ENCODE measurements at regions not wholly inside any gene's neighbourhood (a gene's known extent, or its start where the extent isn't known, plus 50 kb on each side); places are given as distances from the start of the nearest gene placed in this dataset.
"Not testable (repeated sequence)": the region's sequence is repeated elsewhere in the genome, so short reads cannot be mapped to it uniquely, and the experiment has no call there.

- DNase-seq = no peak
Observed at GRCh38 chr16:87043231-87044031, 273.8 kb downstream of the C16orf95 start.

DNA sequence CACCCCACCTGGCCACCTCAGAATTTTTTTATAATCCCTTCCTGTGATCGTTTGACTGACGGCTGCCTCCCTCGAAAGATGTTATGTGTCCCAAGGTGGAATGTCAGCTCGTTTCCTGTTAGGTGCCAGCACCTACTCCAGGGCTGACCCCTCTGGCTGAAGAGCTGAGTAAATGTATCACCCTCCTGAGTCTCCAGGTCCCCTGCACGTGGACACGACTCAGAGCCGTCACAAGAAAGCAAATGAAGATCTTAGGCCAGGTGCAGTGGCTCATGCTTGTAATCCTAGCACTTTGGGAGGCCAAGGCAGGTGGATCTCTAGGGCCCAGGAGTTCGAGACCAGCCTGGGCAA is 273.2 kb downstream of the C16orf95 start:
- DNase-seq = no peak

DNA sequence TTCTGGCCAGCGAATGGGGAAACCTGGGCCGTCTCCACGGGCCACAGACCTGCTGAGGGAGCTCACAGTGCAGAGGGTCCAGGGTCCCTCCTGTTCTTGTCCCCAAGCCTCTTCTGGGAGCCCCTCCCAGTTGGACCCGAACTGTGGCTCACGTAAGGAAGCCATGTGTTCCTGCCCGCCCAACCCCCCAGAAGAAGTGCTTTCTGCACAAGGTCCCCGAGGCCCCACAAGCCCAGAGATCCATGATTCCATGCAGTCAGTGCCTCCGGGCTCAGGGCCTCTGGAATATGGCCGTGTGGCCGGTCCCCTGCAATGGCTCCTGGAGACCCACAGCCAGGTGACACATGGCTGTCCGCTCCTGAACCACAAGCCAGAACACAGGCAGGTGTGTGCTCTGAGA is 272.4 kb downstream of the C16orf95 start:
- no peak for DNase-seq

GRCh38 chr16:87045466-87046216 is 271.6 kb downstream of the C16orf95 start:
- no peak for DNase-seq

DNA sequence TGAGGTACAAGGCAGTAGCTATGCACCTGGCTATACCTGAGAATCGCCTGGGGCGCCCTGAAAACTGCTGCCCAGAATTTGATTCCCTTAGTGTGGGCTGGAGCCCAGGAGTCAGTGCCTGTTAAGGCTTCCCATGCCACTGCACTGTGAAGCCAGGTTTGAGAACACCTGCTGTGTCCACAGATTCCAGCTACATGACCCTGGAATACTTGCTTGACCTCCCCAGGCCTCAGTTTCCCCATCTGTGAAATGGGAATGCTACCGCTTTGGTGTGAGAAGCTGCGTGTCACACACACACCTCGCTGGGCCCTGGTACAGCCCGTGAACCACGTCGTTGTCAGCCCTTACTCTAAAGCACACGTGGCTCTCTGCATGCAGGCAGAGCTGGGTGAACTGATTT is 271.0 kb downstream of the C16orf95 start:
- no peak for DNase-seq

- no peak for DNase-seq
Observed at GRCh38 chr16:87047221-87048037, 269.8 kb downstream of the C16orf95 start.

DNA sequence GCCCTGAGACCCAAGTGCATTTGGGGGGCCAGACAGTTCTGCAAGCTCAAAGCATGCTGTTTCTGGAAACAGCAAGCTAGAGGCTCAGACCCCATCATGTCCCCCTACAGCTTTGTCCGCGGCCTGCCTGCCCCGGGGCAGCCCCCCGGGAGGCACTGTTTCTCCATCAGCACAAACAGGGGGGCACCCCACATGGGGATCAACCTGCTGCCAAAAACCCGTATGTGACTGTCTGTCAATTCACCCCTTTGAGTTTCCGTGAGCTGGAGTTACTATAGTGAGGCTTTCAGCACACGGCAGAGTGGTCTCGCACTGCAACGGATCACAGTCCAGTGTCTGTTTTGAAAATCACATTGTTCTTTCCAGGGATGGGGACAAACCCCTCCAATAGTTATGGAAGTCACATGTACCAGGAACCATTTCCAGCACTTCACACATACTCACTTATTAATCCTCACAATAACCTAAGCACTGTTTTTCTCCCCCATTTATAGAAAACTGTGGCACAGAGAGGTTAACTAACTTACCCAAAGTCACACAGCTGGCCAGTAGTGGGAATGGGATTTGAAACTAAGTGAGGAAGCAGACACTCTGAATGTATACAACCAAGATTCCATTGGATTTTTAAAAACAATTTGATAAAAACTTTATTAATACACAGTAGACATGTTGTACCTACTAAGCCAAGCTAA is 269.0 kb downstream of the C16orf95 start:
- no peak for DNase-seq

- no peak for DNase-seq
Observed at GRCh38 chr16:87048730-87049115, 268.5 kb downstream of the C16orf95 start.

GRCh38 chr16:87049216-87049615 is 268.0 kb downstream of the C16orf95 start:
- not testable (repeated sequence) for DNase-seq

DNA sequence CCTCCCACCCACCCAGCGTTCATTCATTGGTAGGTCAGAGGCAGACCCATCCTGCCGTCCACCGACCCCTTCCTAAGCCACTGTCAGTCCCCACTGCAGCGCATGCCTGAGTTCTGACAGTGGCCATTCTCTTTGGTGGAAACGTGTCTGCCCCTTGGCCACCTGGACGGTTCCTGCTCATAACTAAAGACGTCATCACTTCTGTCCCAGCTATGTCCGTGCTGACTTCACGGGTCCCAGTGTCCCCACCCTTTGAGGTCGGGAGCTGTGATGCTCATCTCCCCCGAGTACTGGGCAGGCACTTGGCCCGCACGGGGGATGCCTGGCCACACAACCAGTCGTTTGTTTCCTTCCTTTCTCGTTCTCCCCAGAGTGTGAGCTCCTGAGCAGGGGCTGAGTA is 267.1 kb downstream of the C16orf95 start:
- no peak for DNase-seq

DNA sequence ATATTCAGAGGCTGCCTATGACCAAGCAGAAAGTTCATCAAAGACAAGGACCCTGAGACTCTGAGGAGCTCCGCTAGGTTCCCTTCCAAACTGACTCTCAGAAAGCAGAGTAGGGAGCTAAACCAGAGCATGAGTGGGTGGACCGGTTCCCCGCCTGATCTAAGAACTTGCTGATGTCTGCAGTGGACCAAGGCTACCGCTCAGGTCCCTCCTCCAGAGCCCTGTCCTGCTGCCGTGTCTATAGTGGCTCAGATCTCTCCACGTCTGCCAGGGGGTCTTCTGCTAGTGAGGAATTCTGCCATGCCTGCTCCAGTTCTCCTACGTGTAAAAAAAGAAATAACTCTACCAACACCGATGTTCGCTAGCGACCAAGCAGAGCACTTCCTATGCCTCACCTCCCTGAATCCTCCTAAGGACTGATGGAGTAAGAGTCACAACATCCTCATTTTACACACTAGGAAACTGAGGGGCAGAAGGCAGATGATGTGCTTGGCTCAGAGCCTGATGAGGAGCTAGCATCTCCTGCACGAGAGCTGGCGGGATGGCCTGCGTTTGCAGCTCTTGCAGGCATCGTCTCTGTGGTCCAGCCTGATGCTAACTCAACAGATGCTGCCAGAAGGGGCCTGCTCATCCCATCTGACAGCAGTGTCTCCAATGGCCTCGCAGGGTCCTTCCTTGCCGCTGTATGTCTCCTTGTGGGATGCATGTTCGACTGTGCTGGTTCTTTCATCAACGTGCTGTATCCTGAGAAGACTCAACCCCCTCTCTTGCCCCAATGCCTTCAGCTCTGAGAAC is 265.5 kb downstream of the C16orf95 start:
- DNase-seq = no peak

DNA sequence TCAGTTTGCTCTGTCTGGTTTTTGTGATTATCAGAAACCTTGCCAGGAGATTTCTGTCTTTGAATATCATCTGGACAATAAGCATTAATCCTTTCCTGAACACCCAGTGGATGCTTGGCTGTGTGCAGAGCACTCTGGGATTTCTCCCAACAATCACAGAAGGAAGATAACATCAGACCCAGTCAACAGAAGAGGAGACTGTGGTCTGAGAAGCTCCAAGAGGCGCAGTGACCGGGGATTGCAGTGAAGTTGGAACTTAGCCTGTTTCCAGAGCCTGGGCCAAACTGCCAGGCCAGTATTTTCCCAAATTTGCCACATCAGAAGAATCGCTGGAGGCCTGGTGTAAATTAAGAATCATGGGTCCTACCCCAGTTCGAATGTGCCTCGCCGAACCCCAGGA is 264.7 kb downstream of the C16orf95 start:
- DNase-seq = no peak

DNA sequence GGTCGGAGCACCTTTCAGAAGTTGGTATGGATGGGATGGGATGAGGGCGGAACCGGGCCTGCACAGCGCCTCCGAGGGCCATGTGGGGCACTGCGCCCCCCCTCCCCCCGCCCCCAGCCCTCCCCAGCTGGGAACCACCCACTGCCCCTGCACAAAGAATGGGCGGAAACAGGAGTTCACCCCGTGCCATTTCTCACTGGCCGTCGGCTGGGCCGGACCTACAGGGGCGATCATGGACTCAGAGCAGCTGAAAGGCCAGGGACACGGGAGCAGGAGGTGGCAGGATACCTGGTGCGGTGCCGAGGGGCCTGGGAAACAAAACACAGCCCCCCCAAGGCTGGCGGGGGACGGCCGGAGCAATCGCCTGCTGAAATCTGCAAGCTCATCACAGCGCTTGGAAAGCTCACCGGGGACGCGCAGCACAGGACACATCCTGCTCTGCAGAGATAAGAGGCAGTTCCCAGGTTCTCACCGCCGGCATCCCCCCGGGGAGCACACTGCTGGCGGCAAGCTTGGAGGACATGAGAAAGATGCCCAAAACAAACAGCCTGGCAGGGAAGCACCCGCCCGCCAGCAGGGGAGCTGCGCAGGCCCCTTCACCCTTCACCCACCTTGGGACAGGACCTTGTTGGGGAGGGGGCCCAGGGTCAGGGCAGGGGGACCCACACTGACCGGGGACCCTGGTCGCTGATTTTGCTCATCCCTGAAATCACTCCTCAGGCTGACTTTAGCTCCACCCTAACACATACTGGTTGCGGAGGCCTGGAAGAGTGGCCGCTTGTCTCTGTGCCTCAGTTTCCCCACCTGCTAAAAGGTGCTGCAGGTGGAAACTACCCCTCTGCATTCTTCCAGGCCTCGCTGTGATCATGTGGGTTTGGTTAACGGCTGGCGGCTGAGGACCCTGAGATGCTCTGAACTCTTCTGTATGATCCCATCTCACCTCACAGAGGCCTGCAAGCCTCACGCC is 263.9 kb downstream of the C16orf95 start:
- no peak for DNase-seq

DNA sequence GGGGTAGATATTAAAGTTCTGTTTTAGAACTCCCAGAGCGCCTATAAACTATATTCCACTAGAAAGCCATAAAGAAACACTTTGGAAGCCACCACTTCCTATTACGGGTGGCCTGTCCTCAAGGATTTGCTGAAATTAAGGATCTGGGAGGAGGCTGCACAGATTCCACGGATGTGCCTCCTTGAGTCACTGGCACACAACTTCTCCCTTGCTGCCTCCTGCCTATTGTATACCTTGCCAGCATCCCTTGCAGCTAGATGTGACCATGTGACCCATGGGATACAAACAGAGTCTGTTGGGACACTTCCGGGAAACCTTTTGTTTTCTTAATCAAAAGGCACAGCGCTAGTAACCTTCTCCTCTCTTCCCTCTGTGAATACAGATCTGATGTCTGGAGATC is 263.0 kb downstream of the C16orf95 start:
- DNase-seq = no peak

- no peak for DNase-seq
Observed at GRCh38 chr16:87054856-87055255, 262.3 kb downstream of the C16orf95 start.

DNA sequence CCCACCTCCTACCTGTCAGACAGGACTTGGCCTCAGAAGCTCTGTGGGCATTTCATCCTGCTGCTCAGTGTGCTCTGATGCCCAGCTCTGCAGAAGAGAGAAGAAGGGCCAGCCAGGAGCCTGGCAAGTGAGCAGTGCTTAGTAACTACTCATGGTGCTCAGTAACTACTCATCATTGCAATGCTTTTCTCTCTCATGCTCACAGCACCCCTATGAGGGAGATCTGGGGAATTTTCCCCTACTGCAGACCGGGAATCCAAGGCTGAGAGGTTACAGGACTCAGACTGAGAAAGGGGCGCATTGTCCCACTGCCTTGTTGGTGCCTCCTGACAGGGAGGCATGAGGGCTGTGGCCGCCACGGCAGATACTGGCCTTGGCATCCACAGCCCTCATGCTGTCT is 261.1 kb downstream of the C16orf95 start:
- no peak for DNase-seq

DNA sequence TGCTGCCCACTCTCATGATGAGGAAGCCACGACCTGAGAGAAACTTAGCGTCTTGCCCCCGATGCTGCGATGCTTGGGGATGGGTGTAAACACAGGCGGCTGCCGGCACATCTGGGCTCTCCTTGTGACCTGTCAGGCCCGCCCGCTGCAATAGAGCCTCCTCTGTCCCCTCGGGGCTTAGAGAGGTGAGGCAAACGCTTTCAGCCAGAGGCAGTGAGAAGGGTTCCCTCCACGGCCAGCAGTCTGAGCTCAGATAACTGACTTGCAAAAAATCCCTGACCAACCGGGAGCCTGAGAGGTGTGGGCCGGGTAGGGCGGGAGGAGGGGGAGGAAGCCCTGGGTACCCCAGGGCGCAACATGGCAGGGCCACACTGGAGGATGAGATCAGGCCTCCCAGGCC is 260.6 kb downstream of the C16orf95 start:
- DNase-seq = no peak

DNA sequence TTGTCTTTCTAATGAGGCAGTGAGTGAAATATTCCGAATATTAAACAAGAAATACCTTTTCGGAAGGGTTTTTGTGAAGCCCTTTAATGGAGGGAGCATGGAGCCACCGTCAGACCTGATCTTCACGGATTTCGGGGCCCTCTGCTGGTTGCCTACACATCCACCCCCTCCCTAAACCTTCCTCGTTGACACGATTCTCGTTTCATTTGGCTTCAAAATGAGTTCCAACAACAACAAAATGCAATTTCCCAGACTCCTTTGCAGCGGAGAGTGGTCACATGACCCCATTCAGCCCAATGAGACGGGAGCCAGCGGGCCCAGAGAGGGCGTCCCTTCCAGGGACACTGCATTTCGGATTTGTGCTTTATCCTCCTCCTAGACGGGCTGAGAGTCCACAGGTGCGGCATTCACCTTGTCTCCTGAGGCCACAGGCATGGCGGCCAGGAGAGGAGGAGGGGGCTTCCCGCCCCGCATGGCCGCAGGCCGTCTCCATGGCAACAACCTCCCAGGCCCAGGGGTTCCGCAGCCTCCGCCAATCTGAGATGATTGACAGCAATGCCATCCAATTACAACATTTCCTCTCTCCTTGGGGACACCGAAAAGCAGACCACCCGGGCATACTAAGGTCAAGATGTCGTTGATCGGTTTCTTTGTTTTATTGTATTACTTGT is 259.8 kb downstream of the C16orf95 start:
- no peak for DNase-seq

GRCh38 chr16:87057951-87058560 is 259.1 kb downstream of the C16orf95 start:
- no peak for DNase-seq

- no peak for DNase-seq
Observed at GRCh38 chr16:87058728-87059250, 258.4 kb downstream of the C16orf95 start.
